H9 (cell line): ENCODE measurements at regions not wholly inside any gene's neighbourhood (a gene's known extent, or its start where the extent isn't known, plus 50 kb on each side); places are given as distances from the start of the nearest gene placed in this dataset.

Source experiments
- DNase-seq: peaks from one replicate; pipeline ENCODE4 v3.0.0-alpha.2; 2017
- H2AFZ ChIP-seq: one replicate; pipeline ENCODE4 v1.6.1; 2013; ENCODE audit warnings: mild to moderate bottlenecking, low read length, control low read depth, moderate library complexity
- H2AK5ac ChIP-seq: 2 replicates; pipeline ENCODE4 v1.6.1; 2013; ENCODE audit warnings: low read length, control low read depth, mixed read lengths; ENCODE audit not compliant: insufficient read length
- H2BK120ac ChIP-seq: one replicate; pipeline ENCODE4 v1.6.1; 2013; ENCODE audit warnings: low read depth, mild to moderate bottlenecking, low read length, control low read depth, inconsistent platforms; ENCODE audit not compliant: poor library complexity, severe bottlenecking
- H2BK12ac ChIP-seq: 2 replicates; pipeline ENCODE4 v1.6.1; 2013; ENCODE audit warnings: low read length, control low read depth, mixed read lengths, low read depth; ENCODE audit not compliant: insufficient read length
- H2BK15ac ChIP-seq: 2 replicates; pipeline ENCODE4 v1.6.1; 2013; ENCODE audit warnings: low read depth, low read length, control low read depth
- H2BK20ac ChIP-seq: one replicate; pipeline ENCODE4 v1.6.1; 2013; ENCODE audit warnings: low read depth, mild to moderate bottlenecking, low read length, control low read depth, inconsistent platforms; ENCODE audit not compliant: poor library complexity, severe bottlenecking
- H2BK5ac ChIP-seq: 2 replicates; pipeline ENCODE4 v1.6.1; 2013; ENCODE audit warnings: low read length, control low read depth, mixed read lengths; ENCODE audit not compliant: insufficient read length
- H3K14ac ChIP-seq: 2 replicates; pipeline ENCODE4 v1.6.1; 2013; ENCODE audit warnings: low read length, control low read depth; ENCODE audit not compliant: insufficient read depth
- H3K18ac ChIP-seq: 2 replicates; pipeline ENCODE4 v1.6.1; 2013; ENCODE audit warnings: low read depth, mild to moderate bottlenecking, mixed read lengths, low read length, control low read depth; ENCODE audit not compliant: insufficient read length
- H3K23ac ChIP-seq: 2 replicates; pipeline ENCODE4 v1.6.1; 2013; ENCODE audit warnings: low read length, control low read depth, mixed read lengths, low read depth; ENCODE audit not compliant: insufficient read length
- H3K23me2 ChIP-seq: 2 replicates; pipeline ENCODE4 v1.6.1; 2013; ENCODE audit warnings: low read depth, mild to moderate bottlenecking, mixed read lengths, low read length, control low read depth; ENCODE audit not compliant: insufficient read length, poor library complexity, severe bottlenecking
- H3K27ac ChIP-seq: 2 replicates; pipeline ENCODE4 v1.5.1; 2013; ENCODE audit warnings: low read length, control low read depth, mixed read lengths, low read depth; ENCODE audit not compliant: insufficient read length
- H3K27me3 ChIP-seq: 2 replicates; pipeline ENCODE4 v1.6.1; 2013; ENCODE audit warnings: low read length, control low read depth, inconsistent platforms; ENCODE audit not compliant: insufficient read depth
- H3K4ac ChIP-seq: 2 replicates; pipeline ENCODE4 v1.6.1; 2013; ENCODE audit warnings: low read depth, mild to moderate bottlenecking, control low read depth, inconsistent platforms, low read length, moderate library complexity
- H3K4me1 ChIP-seq: 2 replicates; pipeline ENCODE4 v1.6.1; 2013; ENCODE audit warnings: low read length, control low read depth, inconsistent platforms; ENCODE audit not compliant: insufficient read depth
- H3K4me2 ChIP-seq: 2 replicates; pipeline ENCODE4 v1.6.1; 2013; ENCODE audit warnings: low read length, control low read depth, mixed read lengths; ENCODE audit not compliant: insufficient read length, insufficient read depth
- H3K56ac ChIP-seq: 2 replicates; pipeline ENCODE4 v1.6.1; 2013; ENCODE audit warnings: low read depth, mild to moderate bottlenecking, mixed read lengths, low read length, control low read depth; ENCODE audit not compliant: insufficient read length
- H3K79me1 ChIP-seq: 2 replicates; pipeline ENCODE4 v1.6.1; 2013; ENCODE audit warnings: low read depth, mild to moderate bottlenecking, moderate library complexity, low read length, control low read depth, inconsistent platforms; ENCODE audit not compliant: insufficient read depth, poor library complexity, severe bottlenecking
- H3K79me2 ChIP-seq: 2 replicates; pipeline ENCODE4 v1.6.1; 2013; ENCODE audit warnings: low read length, control low read depth, inconsistent platforms; ENCODE audit not compliant: insufficient read depth
- H3K9ac ChIP-seq: 2 replicates; pipeline ENCODE4 v1.6.1; 2013; ENCODE audit warnings: low read length, control low read depth, mixed read lengths; ENCODE audit not compliant: insufficient read length; ENCODE audit errors: extremely low read depth
- H3K9me3 ChIP-seq: one replicate; pipeline ENCODE4 v1.6.1; 2013; ENCODE audit warnings: low read depth, low read length, inconsistent platforms; ENCODE audit not compliant: control insufficient read depth
- H3T11ph ChIP-seq: one replicate; pipeline ENCODE4 v1.6.1; 2013; ENCODE audit warnings: mild to moderate bottlenecking, low read length, control low read depth, inconsistent platforms
- H4K20me1 ChIP-seq: one replicate; pipeline ENCODE4 v1.6.1; 2013; ENCODE audit not compliant: control insufficient read depth, insufficient read length, insufficient read depth
- H4K5ac ChIP-seq: 2 replicates; pipeline ENCODE4 v1.6.1; 2013; ENCODE audit warnings: low read depth, mild to moderate bottlenecking, mixed read lengths, low read length, control low read depth; ENCODE audit not compliant: insufficient read length
- H4K8ac ChIP-seq: replicated peaks from 2 replicates; pipeline ENCODE4 v1.6.1; 2013; ENCODE audit warnings: low read length, control low read depth, mixed read lengths, low read depth; ENCODE audit not compliant: insufficient read length
- H4K91ac ChIP-seq: 2 replicates; pipeline ENCODE4 v1.6.1; 2013; ENCODE audit warnings: low read depth, mild to moderate bottlenecking, moderate library complexity, mixed read lengths, low read length, control low read depth; ENCODE audit not compliant: insufficient read length
- H3K27ac Mint-ChIP-seq, 3 experiments: 2 replicates in 2 of 3; 3 replicates in 1 of 3; pipeline ENCODE4 v1.8.0; 2020 to 2021; ENCODE audit warnings: mixed read lengths in 3 of 3, mild to moderate bottlenecking in 1 of 3, moderate library complexity in 1 of 3
- H3K27me3 Mint-ChIP-seq: 2 replicates; pipeline ENCODE4 v1.8.0; 2021; ENCODE audit warnings: low read depth, mild to moderate bottlenecking, moderate library complexity, mixed read lengths
- H3K36me3 Mint-ChIP-seq, 3 experiments: 2 replicates in 2 of 3; 3 replicates in 1 of 3; pipeline ENCODE4 v1.8.0; 2020 to 2021; ENCODE audit warnings: low read depth in 3 of 3, mixed read lengths in 3 of 3; ENCODE audit not compliant: insufficient read depth in 1 of 3
- H3K4me1 Mint-ChIP-seq, 2 experiments: 2 replicates each; pipeline ENCODE4 v1.8.0; 2020; ENCODE audit warnings: mixed read lengths in 2 of 2
- H3K4me3 Mint-ChIP-seq, 2 experiments: 2 replicates in 1 of 2; 3 replicates in 1 of 2; pipeline ENCODE4 v1.8.0; 2020 to 2021; ENCODE audit warnings: mild to moderate bottlenecking in 2 of 2, mixed read lengths in 2 of 2, moderate library complexity in 1 of 2
- H3K9me3 Mint-ChIP-seq, 2 experiments: 2 replicates in 1 of 2; 3 replicates in 1 of 2; pipeline ENCODE4 v1.8.0; 2020; ENCODE audit warnings: mild to moderate bottlenecking in 2 of 2, mixed read lengths in 2 of 2, moderate library complexity in 1 of 2
- CTCF ChIP-seq: fragments of 200-600 bp; sonication (generic); conservative IDR thresholded peaks from 3 replicates; pipeline ENCODE4 v1.8.0; 2021; ENCODE audit warnings: antibody characterized with exemption, mild to moderate bottlenecking
- WGBS: extraction: QIAGEN DNeasy Blood & Tissue Kit; methylation state at CpG from one replicate; pipeline ENCODE4 v1.1.7; 2013; ENCODE audit warnings: missing lambda C conversion rate, low lambda C conversion rate, mixed read lengths; ENCODE audit not compliant: insufficient read length; ENCODE audit errors: extremely low coverage; 5-methylcytosine and 5-hydroxymethylcytosine counted together

GRCh38 chr5:8456846-8457186 is 587.9 kb downstream of the MTRR start:
- no peak overlapping the region for H3K18ac ChIP-seq
- no peak overlapping the region for H3K4ac ChIP-seq
- peaks cover 0 to 6% (median 5%) of the 10 kb centered on the region in 3 experiments; a peak in 4 of 7 replicates for H3K36me3 Mint-ChIP-seq
- H3K56ac ChIP-seq: no peak overlapping the region
- no peaks in the 10 kb centered on the region for H3K79me1 ChIP-seq
- H3K23me2 ChIP-seq: no peaks in the 10 kb centered on the region
- TF ChIP-seq CTCF: no peak
- no CpG with 5 or more reads among the region's 5 CpGs for WGBS
- H3K27ac Mint-ChIP-seq: no peak overlapping the region
- no peak overlapping the region for H2AK5ac ChIP-seq
- no peaks in the 10 kb centered on the region for H3K9me3 ChIP-seq
- H4K91ac ChIP-seq: no peak overlapping the region
- no peaks in the 10 kb centered on the region for H3K4me1 Mint-ChIP-seq
- no peaks in the 10 kb centered on the region for H3K4me1 ChIP-seq
- no peak overlapping the region for H2BK20ac ChIP-seq
- H3K9me3 Mint-ChIP-seq: peaks cover 3 to 13% of the 10 kb centered on the region in 2 experiments; a peak in 4 of 5 replicates
- H2BK12ac ChIP-seq: no peak overlapping the region
- no peaks in the 10 kb centered on the region for H3K27me3 ChIP-seq
- no peak overlapping the region for H2BK120ac ChIP-seq
- H2BK5ac ChIP-seq: no peak overlapping the region
- H3T11ph ChIP-seq: no peak overlapping the region
- H4K20me1 ChIP-seq: no peaks in the 10 kb centered on the region
- no peak overlapping the region for H2AFZ ChIP-seq
- H4K5ac ChIP-seq: no peak overlapping the region
- H3K4me2 ChIP-seq: no peak overlapping the region
- no peaks in the 10 kb centered on the region for H3K27me3 Mint-ChIP-seq
- peak overlapping the region in 1 of 2 experiments; percentile 71; a peak in 3 of 5 replicates for H3K4me3 Mint-ChIP-seq
- DNase-seq: no peak
- no peak overlapping the region for H3K23ac ChIP-seq
- H3K79me2 ChIP-seq: no peaks in the 10 kb centered on the region
- no peak overlapping the region for H4K8ac ChIP-seq
- no peak overlapping the region for H3K9ac ChIP-seq
- H3K14ac ChIP-seq: no peak overlapping the region
- no peak overlapping the region for H3K27ac ChIP-seq
- no peak overlapping the region for H2BK15ac ChIP-seq
